ENCODE measurements at regions not wholly inside any gene's neighbourhood (a gene's known extent, or its start where the extent isn't known, plus 50 kb on each side); places are given as distances from the start of the nearest gene placed in this dataset.
A peak's percentile ranks its signal among the peaks of the same experiment; 100 is the strongest.
"Not testable (repeated sequence)": the region's sequence is repeated elsewhere in the genome, so short reads cannot be mapped to it uniquely, and the experiment has no call there.

DNA sequence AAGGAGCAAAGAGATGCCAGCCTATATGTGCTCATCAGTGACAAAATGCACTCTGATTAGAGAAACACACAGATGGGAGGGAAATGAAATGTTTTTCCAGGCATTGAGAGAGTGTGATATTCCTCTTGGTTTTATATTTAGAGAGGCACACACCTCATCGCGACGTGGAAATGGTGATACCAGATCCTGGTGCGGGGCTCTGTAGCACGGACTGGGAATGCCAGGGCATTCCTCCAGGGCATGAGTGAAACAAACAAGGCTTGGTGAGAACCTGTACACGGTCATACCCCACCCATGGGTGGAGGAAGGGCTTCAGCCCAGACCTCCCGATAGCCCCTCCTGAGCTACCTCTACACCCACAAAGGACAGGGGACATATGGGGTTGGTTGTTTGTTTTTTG is 280.2 kb downstream of the C16orf95 start:
- H3K9me3 ChIP-seq: no peaks in the 10 kb centered on the region
- H3K27me3 ChIP-seq (replicated peaks; ENCODE audit: insufficient read depth): no peaks in the 10 kb centered on the region
- H3K4me1 ChIP-seq (ENCODE audit: control insufficient read depth in 1 of 2, low read depth in 2 of 2): peaks cover 14 to 42% of the 10 kb centered on the region in 2 donors
- no peak for ATAC-seq (ENCODE audit: insufficient number of reproducible peaks, low FRiP score, low read depth)
- no peak overlapping the region for H3K4me3 ChIP-seq
- TF ChIP-seq, protein P1, sequence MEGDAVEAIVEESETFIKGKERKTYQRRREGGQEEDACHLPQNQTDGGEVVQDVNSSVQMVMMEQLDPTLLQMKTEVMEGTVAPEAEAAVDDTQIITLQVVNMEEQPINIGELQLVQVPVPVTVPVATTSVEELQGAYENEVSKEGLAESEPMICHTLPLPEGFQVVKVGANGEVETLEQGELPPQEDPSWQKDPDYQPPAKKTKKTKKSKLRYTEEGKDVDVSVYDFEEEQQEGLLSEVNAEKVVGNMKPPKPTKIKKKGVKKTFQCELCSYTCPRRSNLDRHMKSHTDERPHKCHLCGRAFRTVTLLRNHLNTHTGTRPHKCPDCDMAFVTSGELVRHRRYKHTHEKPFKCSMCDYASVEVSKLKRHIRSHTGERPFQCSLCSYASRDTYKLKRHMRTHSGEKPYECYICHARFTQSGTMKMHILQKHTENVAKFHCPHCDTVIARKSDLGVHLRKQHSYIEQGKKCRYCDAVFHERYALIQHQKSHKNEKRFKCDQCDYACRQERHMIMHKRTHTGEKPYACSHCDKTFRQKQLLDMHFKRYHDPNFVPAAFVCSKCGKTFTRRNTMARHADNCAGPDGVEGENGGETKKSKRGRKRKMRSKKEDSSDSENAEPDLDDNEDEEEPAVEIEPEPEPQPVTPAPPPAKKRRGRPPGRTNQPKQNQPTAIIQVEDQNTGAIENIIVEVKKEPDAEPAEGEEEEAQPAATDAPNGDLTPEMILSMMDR (IDR thresholded peaks at IDR 0.05): no peak
- no peak for DNase-seq (ENCODE audit: low spot score)
- no peaks in the 10 kb centered on the region for H3K36me3 ChIP-seq
- no peak overlapping the region for H3K27ac ChIP-seq

DNA sequence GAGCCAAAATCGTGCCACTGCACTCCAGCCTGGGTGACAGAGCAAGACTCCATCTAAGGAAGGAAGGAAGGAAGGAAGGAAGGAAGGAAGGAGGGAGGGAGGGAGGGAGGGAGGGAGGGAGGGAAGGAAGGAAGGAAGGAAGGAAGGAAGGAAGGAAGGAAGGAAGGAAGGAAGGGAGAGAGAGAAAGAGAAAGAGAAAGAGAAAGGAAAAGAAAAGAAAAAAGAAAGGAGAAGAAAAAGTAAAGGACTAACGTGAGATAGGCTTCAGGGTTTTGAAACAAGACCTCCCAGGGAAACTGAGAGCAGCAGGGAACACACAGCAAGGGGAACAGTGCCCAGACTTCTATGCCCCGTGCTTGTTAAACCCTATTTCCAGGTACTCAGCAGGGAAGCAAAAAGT is 278.7 kb downstream of the C16orf95 start:
- H3K4me3 ChIP-seq; H3K27ac ChIP-seq; DNase-seq (ENCODE audit: low spot score); H3K9me3 ChIP-seq; H3K27me3 ChIP-seq (replicated peaks; ENCODE audit: insufficient read depth); ATAC-seq (ENCODE audit: insufficient number of reproducible peaks, low FRiP score, low read depth); H3K36me3 ChIP-seq: not testable (repeated sequence)
- peaks cover 10 to 46% of the 10 kb centered on the region in 2 donors for H3K4me1 ChIP-seq (ENCODE audit: control insufficient read depth in 1 of 2, low read depth in 2 of 2)

GRCh38 chr16:87040169-87041117 is 276.7 kb downstream of the C16orf95 start:
- DNase-seq (ENCODE audit: low spot score): no peak
- ATAC-seq (ENCODE audit: insufficient number of reproducible peaks, low FRiP score, low read depth): no peak

DNA sequence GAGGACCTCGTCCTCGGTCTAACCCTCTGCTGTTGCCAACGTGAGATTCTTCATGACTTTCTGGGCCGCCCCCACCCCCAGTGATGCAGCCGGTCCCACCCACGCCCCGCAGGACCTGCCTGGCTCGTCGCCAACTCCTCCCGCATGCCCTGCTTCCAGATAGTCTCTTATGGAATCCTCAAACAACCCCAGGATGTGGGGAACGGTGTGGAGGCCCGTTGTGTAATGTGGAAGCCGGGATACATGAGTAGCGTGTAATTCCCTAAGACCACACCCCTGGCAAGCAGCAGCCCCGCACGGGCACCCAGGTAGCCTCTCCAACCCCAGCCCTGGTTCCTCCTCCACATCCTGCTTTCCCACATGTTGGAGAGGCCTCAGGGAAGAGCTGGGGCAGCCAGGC is 275.9 kb downstream of the C16orf95 start:
- H3K27me3 ChIP-seq (replicated peaks; ENCODE audit: insufficient read depth): no peaks in the 10 kb centered on the region
- peaks cover 0 to 46% of the 10 kb centered on the region in 2 donors for H3K4me1 ChIP-seq (ENCODE audit: control insufficient read depth in 1 of 2, low read depth in 2 of 2)
- peak overlapping the region; percentile 4 to 23 for H3K27ac ChIP-seq
- H3K9me3 ChIP-seq: no peaks in the 10 kb centered on the region
- TF ChIP-seq, protein P1 (IDR thresholded peaks at IDR 0.05): no peak
- ATAC-seq (ENCODE audit: insufficient number of reproducible peaks, low FRiP score, low read depth): no peak
- no peak overlapping the region for H3K4me3 ChIP-seq
- no peaks in the 10 kb centered on the region for H3K36me3 ChIP-seq
- no peak for DNase-seq (ENCODE audit: low spot score)

More at GRCh38 chr16:87040169-87041117, 276.7 kb downstream of the C16orf95 start:
- no peaks in the 10 kb centered on the region for H3K27me3 ChIP-seq (replicated peaks; ENCODE audit: insufficient read depth)
- TF ChIP-seq, protein P1 (IDR thresholded peaks at IDR 0.05): no peak
- no peak overlapping the region for H3K4me3 ChIP-seq
- H3K27ac ChIP-seq: no peak overlapping the region
- H3K9me3 ChIP-seq: no peaks in the 10 kb centered on the region
- no peaks in the 10 kb centered on the region for H3K36me3 ChIP-seq
- peaks cover 0 to 46% of the 10 kb centered on the region in 2 donors for H3K4me1 ChIP-seq (ENCODE audit: control insufficient read depth in 1 of 2, low read depth in 2 of 2)

DNA sequence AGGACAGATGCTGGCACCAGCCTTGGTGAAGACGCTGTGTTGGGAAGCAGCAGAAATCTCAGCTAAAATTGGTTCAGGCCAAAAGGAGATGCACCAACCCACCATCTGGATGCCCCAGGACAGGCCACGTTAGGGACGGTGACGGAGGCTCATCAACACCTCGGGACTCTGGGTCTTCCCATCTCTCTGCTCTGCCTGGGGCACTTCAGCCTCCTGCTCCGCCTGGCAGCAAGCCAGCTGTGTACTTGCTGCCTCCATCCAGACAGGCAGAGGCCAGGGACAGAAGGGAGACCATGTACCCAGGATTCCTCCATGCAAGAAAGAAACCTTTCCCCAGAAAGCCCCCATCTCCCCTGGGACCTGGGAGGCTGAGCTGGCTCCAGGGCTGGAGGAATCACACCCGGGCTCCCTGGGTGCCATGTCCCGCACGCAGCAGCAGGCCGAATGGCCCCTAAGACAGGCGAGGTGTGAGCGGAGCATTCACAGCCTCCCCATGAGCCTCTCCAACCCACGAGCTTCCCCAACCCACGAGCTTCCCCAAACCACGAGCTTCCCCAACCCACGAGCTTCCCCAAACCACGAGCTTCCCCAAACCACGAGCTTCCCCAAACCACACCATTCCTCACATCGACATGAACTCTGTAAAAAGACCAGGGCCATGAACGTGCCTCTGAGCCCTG is 274.5 kb downstream of the C16orf95 start:
- Histone ChIP-seq H3K4me3 (peak overlapping the region; percentile 53), H3K36me3 (no peaks in the 10 kb centered on the region), H3K27ac (peak overlapping the region; percentile 62 to 72), H3K9me3 (no peaks in the 10 kb centered on the region), H3K4me1 (ENCODE audit: control insufficient read depth in 1 of 2, low read depth in 2 of 2) (peaks cover 0 to 46% of the 10 kb centered on the region in 2 donors), H3K27me3 (replicated peaks; ENCODE audit: insufficient read depth) (no peaks in the 10 kb centered on the region)
- DNase-seq (ENCODE audit: low spot score): no peak
- TF ChIP-seq, protein P1 (IDR thresholded peaks at IDR 0.05): no peak
- ATAC-seq (ENCODE audit: insufficient number of reproducible peaks, low FRiP score, low read depth): no peak

Measured in thoracic aorta (tissue), 2 donors.